Esophagus squamous epithelium (tissue), 5 donors: ENCODE measurements at regions not wholly inside any gene's neighbourhood (a gene's known extent, or its start where the extent isn't known, plus 50 kb on each side); places are given as distances from the start of the nearest gene placed in this dataset.

Source experiments
- DNase-seq: peaks from one replicate; lab custom pipeline; 2025; lab: John Stamatoyannopoulos, UW
- H3K27ac ChIP-seq, 4 donors: fragments of 200-600 bp; sonication (generic); one replicate each; pipeline ENCODE4 v1.5.1; 2016 to 2019; ENCODE audit warnings: mild to moderate bottlenecking in 1 of 4
- H3K27me3 ChIP-seq, 4 donors: fragments of 200-600 bp; sonication (generic); 1 replicate in 3 of 4; 2 replicates in 1 of 4; pipeline versions ENCODE4 v1.5.1 to v1.6.0; 2017 to 2021; ENCODE audit warnings: antibody characterized with exemption in 1 of 4
- H3K36me3 ChIP-seq, 3 donors: fragments of 200-600 bp; sonication (generic); one replicate each; pipeline ENCODE4 v1.5.1; 2016 to 2019
- H3K4me1 ChIP-seq, 3 donors: fragments of 200-600 bp; sonication (generic); one replicate each; pipeline ENCODE4 v1.5.1; 2017 to 2019
- H3K4me3 ChIP-seq, 4 donors: fragments of 200-600 bp; sonication (generic); 1 replicate in 3 of 4; 2 replicates in 1 of 4; pipeline ENCODE4 v1.5.1; 2016 to 2019; ENCODE audit warnings: mild to moderate bottlenecking in 2 of 4, moderate library complexity in 1 of 4
- H3K9me3 ChIP-seq, 3 donors: fragments of 200-600 bp; sonication (generic); one replicate each; pipeline ENCODE4 v1.5.1; 2016 to 2019
- POLR2A ChIP-seq, 4 donors: fragments of 450-650 bp; IDR thresholded peaks; one replicate each; pipeline ENCODE4 v1.6.1; 2017; ENCODE audit warnings: antibody characterized with exemption in 4 of 4, mild to moderate bottlenecking in 4 of 4, moderate library complexity in 3 of 4
- WGBS, 2 donors: methylation state at CpG; one replicate each; pipeline ENCODE4 v1.1.5; 2018; 5-methylcytosine and 5-hydroxymethylcytosine counted together
- intact Hi-C: fragments of 100-400 bp; cut with DNase I; formaldehyde crosslinking; loops from one replicate; pipeline ENCODE4 v1.15.0; 2022
- TF ChIP-seq, protein P1 (sequence below), 6 experiments: fragments of 450-650 bp in 4 of 6; fragments of 200-600 bp in 2 of 6; sonication (generic) in 2 of 6; IDR thresholded peaks; one replicate each; pipeline ENCODE4 v1.5.1; 2016 to 2019; ENCODE audit warnings: antibody characterized with exemption in 6 of 6, mild to moderate bottlenecking in 4 of 6, moderate library complexity in 4 of 6
- donor health status: DM: yes; HTN: yes; CAD: no.

GRCh38 chr6:86537292-86537861, 400.0 kb upstream of the HTR1E start:
- TF ChIP-seq, protein P1, sequence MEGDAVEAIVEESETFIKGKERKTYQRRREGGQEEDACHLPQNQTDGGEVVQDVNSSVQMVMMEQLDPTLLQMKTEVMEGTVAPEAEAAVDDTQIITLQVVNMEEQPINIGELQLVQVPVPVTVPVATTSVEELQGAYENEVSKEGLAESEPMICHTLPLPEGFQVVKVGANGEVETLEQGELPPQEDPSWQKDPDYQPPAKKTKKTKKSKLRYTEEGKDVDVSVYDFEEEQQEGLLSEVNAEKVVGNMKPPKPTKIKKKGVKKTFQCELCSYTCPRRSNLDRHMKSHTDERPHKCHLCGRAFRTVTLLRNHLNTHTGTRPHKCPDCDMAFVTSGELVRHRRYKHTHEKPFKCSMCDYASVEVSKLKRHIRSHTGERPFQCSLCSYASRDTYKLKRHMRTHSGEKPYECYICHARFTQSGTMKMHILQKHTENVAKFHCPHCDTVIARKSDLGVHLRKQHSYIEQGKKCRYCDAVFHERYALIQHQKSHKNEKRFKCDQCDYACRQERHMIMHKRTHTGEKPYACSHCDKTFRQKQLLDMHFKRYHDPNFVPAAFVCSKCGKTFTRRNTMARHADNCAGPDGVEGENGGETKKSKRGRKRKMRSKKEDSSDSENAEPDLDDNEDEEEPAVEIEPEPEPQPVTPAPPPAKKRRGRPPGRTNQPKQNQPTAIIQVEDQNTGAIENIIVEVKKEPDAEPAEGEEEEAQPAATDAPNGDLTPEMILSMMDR (IDR thresholded peaks at IDR 0.05) = no peak
- TF ChIP-seq POLR2A (IDR thresholded peaks at IDR 0.05) = no peak
- no peak for DNase-seq
- no peaks in the 10 kb centered on the region for H3K4me1 ChIP-seq
- H3K4me3 ChIP-seq = no peak overlapping the region
- H3K36me3 ChIP-seq = no peaks in the 10 kb centered on the region
- intact Hi-C loops = no loop called here
- no peaks in the 10 kb centered on the region for H3K9me3 ChIP-seq
- no peaks in the 10 kb centered on the region for H3K27me3 ChIP-seq
- 34 to 52% methylated on average over 2 of the region's 2 CpGs for WGBS, 2 donors
- no peak overlapping the region for H3K27ac ChIP-seq

GRCh38 chr6:86536121-86536520, 401.2 kb upstream of the HTR1E start:
- intact Hi-C loops = no loop called here
- H3K9me3 ChIP-seq = no peaks in the 10 kb centered on the region
- no peak overlapping the region for H3K4me3 ChIP-seq
- no peaks in the 10 kb centered on the region for H3K27me3 ChIP-seq
- TF ChIP-seq POLR2A (IDR thresholded peaks at IDR 0.05) = no peak
- TF ChIP-seq, protein P1 (IDR thresholded peaks at IDR 0.05) = no peak
- DNase-seq = no peak
- H3K4me1 ChIP-seq = no peaks in the 10 kb centered on the region
- H3K36me3 ChIP-seq = no peaks in the 10 kb centered on the region
- no peak overlapping the region for H3K27ac ChIP-seq

DNA sequence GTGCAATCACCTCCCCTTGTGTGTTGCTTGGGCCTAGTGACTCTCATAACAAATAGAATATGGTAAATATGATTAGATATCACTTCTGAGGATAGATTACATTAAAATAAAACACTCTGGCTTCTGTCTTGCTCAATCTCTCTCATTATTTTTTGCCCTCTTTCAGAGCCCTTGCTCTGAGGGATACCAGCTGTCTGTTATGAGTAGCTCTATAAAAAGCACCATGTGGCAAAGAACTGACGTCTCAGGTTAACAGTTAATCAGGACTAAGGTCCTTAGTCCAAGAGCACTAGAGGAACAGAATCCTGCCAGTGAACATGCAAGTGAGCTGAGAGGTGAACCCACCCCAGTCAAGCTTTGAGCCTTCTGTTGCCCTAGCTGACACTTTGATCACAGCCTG, 402.2 kb upstream of the HTR1E start:
- no peak for TF ChIP-seq POLR2A (IDR thresholded peaks at IDR 0.05)
- TF ChIP-seq, protein P1 (IDR thresholded peaks at IDR 0.05) = no peak
- no peak for DNase-seq
- H3K9me3 ChIP-seq = no peaks in the 10 kb centered on the region
- no peaks in the 10 kb centered on the region for H3K4me1 ChIP-seq
- WGBS, 2 donors = 29 to 55% methylated on average over 1 of the region's 1 CpG
- no peaks in the 10 kb centered on the region for H3K36me3 ChIP-seq
- H3K27ac ChIP-seq = no peak overlapping the region
- intact Hi-C loops = no loop called here
- no peak overlapping the region for H3K4me3 ChIP-seq
- no peaks in the 10 kb centered on the region for H3K27me3 ChIP-seq

DNA sequence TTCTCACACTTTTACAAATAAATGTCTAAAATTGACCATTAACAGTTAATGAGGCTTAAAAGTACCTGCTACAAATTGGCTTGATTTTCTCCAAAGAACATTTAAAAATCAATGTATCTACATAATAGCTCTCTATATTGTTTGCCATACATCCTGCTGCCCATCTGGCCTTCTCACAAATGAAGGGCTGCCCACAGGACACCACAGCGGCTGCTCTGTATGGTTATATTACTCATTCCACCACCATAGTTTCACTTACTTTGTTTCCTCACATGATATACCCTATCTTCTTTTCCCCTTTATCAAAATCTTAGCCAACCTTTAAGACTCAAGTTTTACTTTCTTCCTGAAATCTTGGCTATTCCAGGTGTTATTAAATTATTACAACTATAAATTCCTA, 407.7 kb upstream of the HTR1E start:
- Histone ChIP-seq H3K27me3 (no peaks in the 10 kb centered on the region), H3K36me3 (no peaks in the 10 kb centered on the region), H3K4me3 (no peak overlapping the region), H3K4me1 (no peaks in the 10 kb centered on the region), H3K9me3 (peaks cover 0 to 17% (median 0%) of the 10 kb centered on the region in 3 donors), H3K27ac (no peak overlapping the region)
- DNase-seq = no peak
- 84 to 85% methylated on average over 1 of the region's 1 CpG for WGBS, 2 donors
- intact Hi-C loops = no loop called here
- no peak for TF ChIP-seq POLR2A (IDR thresholded peaks at IDR 0.05)
- TF ChIP-seq, protein P1 (IDR thresholded peaks at IDR 0.05) = no peak

DNA sequence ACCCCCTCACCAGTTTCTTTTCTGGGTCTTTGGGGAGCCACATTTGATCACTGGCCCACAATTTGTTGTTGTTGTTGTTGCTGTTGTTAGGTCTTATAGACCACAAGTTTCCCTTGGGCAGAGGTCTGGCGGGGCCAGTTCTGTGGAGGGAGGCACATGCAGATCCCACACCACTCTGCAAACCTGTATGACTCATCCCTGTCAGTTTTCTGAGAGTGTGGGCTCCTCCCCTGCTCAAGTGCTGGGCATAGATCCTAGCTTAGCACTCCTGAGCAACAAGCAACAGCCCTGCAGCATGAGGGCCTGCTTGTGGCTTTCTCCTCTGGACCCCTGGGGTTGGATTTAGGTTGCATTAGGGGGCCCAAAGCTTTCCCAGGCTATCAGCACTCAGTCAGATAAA, 411.1 kb upstream of the HTR1E start:
- H3K27me3 ChIP-seq = no peaks in the 10 kb centered on the region
- WGBS, 2 donors = 0% methylated on average over 1 of the region's 1 CpG
- TF ChIP-seq, protein P1 (IDR thresholded peaks at IDR 0.05) = no peak
- TF ChIP-seq POLR2A (IDR thresholded peaks at IDR 0.05) = no peak
- H3K4me1 ChIP-seq = no peaks in the 10 kb centered on the region
- H3K4me3 ChIP-seq = no peak overlapping the region
- intact Hi-C loops = no loop called here
- no peaks in the 10 kb centered on the region for H3K36me3 ChIP-seq
- peaks cover 0 to 17% (median 0%) of the 10 kb centered on the region in 3 donors for H3K9me3 ChIP-seq
- no peak for DNase-seq
- H3K27ac ChIP-seq = no peak overlapping the region
